Endothelial cell of umbilical vein (primary cell): ENCODE measurements at regions not wholly inside any gene's neighbourhood (a gene's known extent, or its start where the extent isn't known, plus 50 kb on each side); places are given as distances from the start of the nearest gene placed in this dataset.

Experiments
- BruUV-seq: library from RNA; stranded (reverse); fragments of 400-500 nt; replicated peaks from 2 replicates; lab custom pipeline; 2021; lab: Mats Ljungman, UMichigan
- CTCF ChIA-PET: fragments of 300-600, 350-600 bp; sonication (Branson Sonifier 250); formaldehyde crosslinking; loops from one replicate; lab custom pipeline; 2021; ENCODE audit warnings: antibody characterized with exemption, inconsistent platforms; lab: Charles Lee
- POLR2A ChIA-PET: fragments of 300-600, 350-600 bp; sonication (Branson Sonifier 250); formaldehyde crosslinking; loops from one replicate; lab custom pipeline; 2021; ENCODE audit warnings: antibody characterized with exemption, inconsistent platforms; lab: Charles Lee
- DNase-seq: peaks from one replicate; pipeline ENCODE4 v3.0.0-alpha.2; 2011; ENCODE audit warnings: low read depth, low spot score
- FAIRE-seq: peaks from 2 replicates; lab custom pipeline; 2011; peaks lifted over from hg19 to GRCh38; lab: Jason Lieb, UNC
- H2AFZ ChIP-seq: 2 replicates; pipeline ENCODE4 v1.6.0; 2012; ENCODE audit warnings: low read depth, low read length, control low read depth, inconsistent platforms
- H3K27ac ChIP-seq: 2 replicates; pipeline ENCODE4 v1.5.1; 2011; ENCODE audit warnings: low read depth, mild to moderate bottlenecking, control low read depth, low read length, moderate library complexity; ENCODE audit not compliant: insufficient read depth
- H3K27me3 ChIP-seq, 2 experiments: 2 replicates each; pipeline versions ENCODE4 v1.6.0 to v1.6.1; 2011; ENCODE audit warnings: low read length in 2 of 2, mixed read lengths in 1 of 2; ENCODE audit not compliant: control insufficient read depth in 2 of 2, insufficient read depth in 2 of 2
- H3K36me3 ChIP-seq, 2 experiments: 2 replicates in 1 of 2; 3 replicates in 1 of 2; pipeline ENCODE4 v1.5.1; 2011; ENCODE audit warnings: low read length in 2 of 2, mild to moderate bottlenecking in 1 of 2, moderate library complexity in 1 of 2; ENCODE audit not compliant: control insufficient read depth in 2 of 2, insufficient read depth in 2 of 2; ENCODE audit errors: extremely low read depth in 1 of 2
- H3K4me1 ChIP-seq: 3 replicates; pipeline ENCODE4 v1.5.1; 2011; ENCODE audit warnings: mild to moderate bottlenecking, low read length; ENCODE audit not compliant: control insufficient read depth, insufficient read depth; ENCODE audit errors: extremely low read depth
- H3K4me2 ChIP-seq: 2 replicates; pipeline ENCODE4 v1.6.1; 2011; ENCODE audit warnings: low read length, control low read depth, mixed read lengths; ENCODE audit not compliant: insufficient read depth
- H3K4me3 ChIP-seq, 3 experiments: fragments of 200-600 bp in 1 of 3; sonication (generic), shearing (Covaris generic) in 1 of 3; replicated peaks in 1 of 3; 2 replicates each; pipeline ENCODE4 v1.5.1; 2011 to 2016; ENCODE audit warnings: control low read depth in 3 of 3, low read length in 3 of 3, mild to moderate bottlenecking in 2 of 3, inconsistent platforms in 1 of 3, low read depth in 1 of 3, moderate library complexity in 1 of 3; ENCODE audit not compliant: insufficient read depth in 1 of 3
- H3K79me2 ChIP-seq: 2 replicates; pipeline ENCODE4 v1.6.0; 2012; ENCODE audit warnings: low read length, inconsistent platforms; ENCODE audit not compliant: control insufficient read depth, insufficient read depth
- H3K9ac ChIP-seq: replicated peaks from 2 replicates; pipeline ENCODE3; 2011; ENCODE audit warnings: low read length, control low read depth; ENCODE audit not compliant: insufficient read depth; ENCODE audit errors: extremely low read depth
- H3K9me1 ChIP-seq: replicated peaks from 3 replicates; pipeline ENCODE4 v1.6.0; 2011; ENCODE audit warnings: mild to moderate bottlenecking, low read length; ENCODE audit not compliant: control insufficient read depth, insufficient read depth; ENCODE audit errors: extremely low read depth
- H3K9me3 ChIP-seq: replicated peaks from 2 replicates; pipeline ENCODE4 v1.5.1; 2012; ENCODE audit warnings: low read length, inconsistent platforms; ENCODE audit not compliant: control insufficient read depth, insufficient read depth
- H4K20me1 ChIP-seq: replicated peaks from 2 replicates; pipeline ENCODE3; 2011; ENCODE audit warnings: mild to moderate bottlenecking, low read length; ENCODE audit not compliant: control insufficient read depth, insufficient read depth; ENCODE audit errors: extremely low read depth
- EZH2 ChIP-seq: IDR thresholded peaks from 2 replicates; pipeline ENCODE4 v1.6.1; 2012; ENCODE audit warnings: borderline replicate concordance, low read depth, mild to moderate bottlenecking, moderate library complexity, low read length, inconsistent platforms; ENCODE audit not compliant: severe bottlenecking
- FOS ChIP-seq: IDR thresholded peaks from 2 replicates; pipeline ENCODE4 v1.6.1; 2011; ENCODE audit warnings: mild to moderate bottlenecking, low read length, moderate library complexity, borderline replicate concordance; ENCODE audit not compliant: insufficient read depth
- GATA2 ChIP-seq: IDR thresholded peaks from 2 replicates; pipeline ENCODE4 v1.7.0; 2011; ENCODE audit warnings: low read depth, mild to moderate bottlenecking, moderate library complexity, mixed read lengths, low read length; ENCODE audit not compliant: insufficient read length, insufficient read depth
- JUN ChIP-seq: IDR thresholded peaks from 2 replicates; pipeline ENCODE4 v1.6.1; 2011; ENCODE audit warnings: borderline replicate concordance, low read depth; ENCODE audit not compliant: insufficient read length, insufficient read depth
- MYC ChIP-seq: IDR thresholded peaks from one replicate; pipeline ENCODE4 v1.6.1; 2011; ENCODE audit warnings: mild to moderate bottlenecking, low read depth, low read length
- POLR2A ChIP-seq: IDR thresholded peaks from 2 replicates; pipeline ENCODE4 v1.6.1; 2012; ENCODE audit warnings: low read depth, mild to moderate bottlenecking, control low read depth, low read length
- POLR2AphosphoS5 ChIP-seq: IDR thresholded peaks from 2 replicates; pipeline ENCODE4 v1.6.1; 2012; ENCODE audit warnings: low read depth, mild to moderate bottlenecking, control low read depth, low read length, moderate library complexity; ENCODE audit not compliant: insufficient read depth
- dilution Hi-C: fragments of 300-500 bp; cut with MboI; formaldehyde crosslinking; loops from one replicate; pipeline ENCODE4 v1.15.0; 2019; ENCODE audit warnings: low sequenced_read_pairs; ENCODE audit not compliant: extremely low pct_ligation_motif_present
- intact Hi-C: fragments of 100-400 bp; cut with micrococcal nuclease; formaldehyde crosslinking; loops from one replicate; pipeline ENCODE4 v1.10.0; 2022
- TF ChIP-seq, protein P1 (sequence below), 2 donors: IDR thresholded peaks; 1 replicate in 1 of 2; 2 replicates in 1 of 2; pipeline ENCODE4 v1.5.1; 2011; ENCODE audit warnings: low read length in 2 of 2, mild to moderate bottlenecking in 2 of 2, moderate library complexity in 2 of 2, control low read depth in 1 of 2, inconsistent platforms in 1 of 2, low read depth in 1 of 2; ENCODE audit not compliant: insufficient read depth in 1 of 2; ENCODE audit errors: extremely low read depth in 1 of 2
- TF ChIP-seq, protein P2 (sequence below): IDR thresholded peaks from 2 replicates; pipeline ENCODE4 v1.6.1; 2011; ENCODE audit not compliant: insufficient read depth, insufficient read length

DNA sequence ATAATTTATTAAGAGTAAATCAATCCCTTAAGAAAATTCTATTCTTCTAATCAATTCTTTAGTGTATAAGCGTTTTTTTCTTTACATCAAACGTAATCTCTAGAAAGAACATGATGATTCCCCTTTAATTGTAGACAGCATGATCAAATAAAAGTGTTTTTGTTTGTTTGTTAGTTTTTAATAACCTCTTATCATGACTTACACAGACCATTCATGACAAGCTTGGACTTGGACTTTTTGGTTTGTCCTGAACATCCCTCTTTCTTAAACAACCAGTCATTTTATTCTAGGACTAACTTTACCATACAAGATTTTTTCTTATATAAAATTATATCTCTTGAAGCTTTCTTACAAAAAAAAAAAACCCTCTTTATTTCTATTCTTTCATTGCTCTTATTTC is 344.6 kb upstream of the SPOCK3 start:
- POLR2A ChIA-PET = no interaction called here
- dilution Hi-C loops = no loop called here
- BruUV-seq = no TSS peak
- Histone ChIP-seq H4K20me1 (no peaks in the 10 kb centered on the region), H3K9me3 (no peaks in the 10 kb centered on the region), H3K27ac (no peak overlapping the region), H3K79me2 (no peaks in the 10 kb centered on the region), H3K4me1 (no peaks in the 10 kb centered on the region), H3K9me1 (no peaks in the 10 kb centered on the region), H3K4me2 (no peak overlapping the region), H3K4me3 (no peak overlapping the region), H3K27me3 (no peaks in the 10 kb centered on the region), H3K36me3 (no peaks in the 10 kb centered on the region), H3K9ac (no peak overlapping the region), H2AFZ (no peak overlapping the region)
- FAIRE-seq (peak; percentile 69), DNase-seq (no peak)
- TF ChIP-seq, protein P1, sequence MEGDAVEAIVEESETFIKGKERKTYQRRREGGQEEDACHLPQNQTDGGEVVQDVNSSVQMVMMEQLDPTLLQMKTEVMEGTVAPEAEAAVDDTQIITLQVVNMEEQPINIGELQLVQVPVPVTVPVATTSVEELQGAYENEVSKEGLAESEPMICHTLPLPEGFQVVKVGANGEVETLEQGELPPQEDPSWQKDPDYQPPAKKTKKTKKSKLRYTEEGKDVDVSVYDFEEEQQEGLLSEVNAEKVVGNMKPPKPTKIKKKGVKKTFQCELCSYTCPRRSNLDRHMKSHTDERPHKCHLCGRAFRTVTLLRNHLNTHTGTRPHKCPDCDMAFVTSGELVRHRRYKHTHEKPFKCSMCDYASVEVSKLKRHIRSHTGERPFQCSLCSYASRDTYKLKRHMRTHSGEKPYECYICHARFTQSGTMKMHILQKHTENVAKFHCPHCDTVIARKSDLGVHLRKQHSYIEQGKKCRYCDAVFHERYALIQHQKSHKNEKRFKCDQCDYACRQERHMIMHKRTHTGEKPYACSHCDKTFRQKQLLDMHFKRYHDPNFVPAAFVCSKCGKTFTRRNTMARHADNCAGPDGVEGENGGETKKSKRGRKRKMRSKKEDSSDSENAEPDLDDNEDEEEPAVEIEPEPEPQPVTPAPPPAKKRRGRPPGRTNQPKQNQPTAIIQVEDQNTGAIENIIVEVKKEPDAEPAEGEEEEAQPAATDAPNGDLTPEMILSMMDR (IDR thresholded peaks at IDR 0.05; ENCODE audit: extremely low read depth in 1 of 2, insufficient read depth in 1 of 2, low read depth in 1 of 2, low read length in 2 of 2) = no peak
- no peak for TF ChIP-seq POLR2A
- no peak for TF ChIP-seq JUN
- TF ChIP-seq EZH2 = no peak
- no peak for TF ChIP-seq MYC
- no peak for TF ChIP-seq GATA2
- TF ChIP-seq POLR2AphosphoS5 = no peak
- TF ChIP-seq, protein P2, sequence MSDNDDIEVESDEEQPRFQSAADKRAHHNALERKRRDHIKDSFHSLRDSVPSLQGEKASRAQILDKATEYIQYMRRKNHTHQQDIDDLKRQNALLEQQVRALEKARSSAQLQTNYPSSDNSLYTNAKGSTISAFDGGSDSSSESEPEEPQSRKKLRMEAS = no peak
- no peak for TF ChIP-seq FOS
- CTCF ChIA-PET = interaction anchor here (1.1 kb wide), 1 partner anchor 44 kb away, joined by 3 read pairs; no protein-coding TSS in a partner anchor
- intact Hi-C loops = no loop called here
